Colonic mucosa (tissue), 4 donors: ENCODE measurements at regions not wholly inside any gene's neighbourhood (a gene's known extent, or its start where the extent isn't known, plus 50 kb on each side); places are given as distances from the start of the nearest gene placed in this dataset.

ENCODE experiments used
- DNase-seq: peaks from one replicate; pipeline ENCODE4 v3.0.0-alpha.2; 2020
- H3K27ac ChIP-seq: fragments of 200-600 bp; one replicate; pipeline ENCODE4 v1.8.0; 2021
- H3K27me3 ChIP-seq: fragments of 200-600 bp; one replicate; pipeline ENCODE4 v1.8.0; 2021
- H3K36me3 ChIP-seq: fragments of 200-600 bp; one replicate; pipeline ENCODE4 v1.8.0; 2021
- H3K4me1 ChIP-seq: fragments of 200-600 bp; one replicate; pipeline ENCODE4 v1.8.0; 2021; ENCODE audit warnings: mild to moderate bottlenecking
- H3K4me3 ChIP-seq: fragments of 200-600 bp; one replicate; pipeline ENCODE4 v1.8.0; 2021
- H3K9ac ChIP-seq, 2 donors: one replicate each; pipeline ENCODE4 v1.7.0; 2013; ENCODE audit warnings: control low read depth in 2 of 2, low read depth in 2 of 2, low read length in 2 of 2
- H3K9me3 ChIP-seq: fragments of 200-600 bp; one replicate; pipeline ENCODE4 v1.8.0; 2021
- intact Hi-C: fragments of 100-400 bp; cut with DNase I; formaldehyde crosslinking; loops from one replicate; pipeline ENCODE4 v1.14.1; 2022
- TF ChIP-seq, protein P1 (sequence below): fragments of 200-600 bp; IDR thresholded peaks from one replicate; pipeline ENCODE4 v1.8.0; 2022; ENCODE audit warnings: antibody characterized with exemption, mild to moderate bottlenecking
- donor health status: healthy.
- donor health status: DM: no; HTN: no; CAD: no.
- donor health status: DM: no; HTN: no; CAD: no.

DNA sequence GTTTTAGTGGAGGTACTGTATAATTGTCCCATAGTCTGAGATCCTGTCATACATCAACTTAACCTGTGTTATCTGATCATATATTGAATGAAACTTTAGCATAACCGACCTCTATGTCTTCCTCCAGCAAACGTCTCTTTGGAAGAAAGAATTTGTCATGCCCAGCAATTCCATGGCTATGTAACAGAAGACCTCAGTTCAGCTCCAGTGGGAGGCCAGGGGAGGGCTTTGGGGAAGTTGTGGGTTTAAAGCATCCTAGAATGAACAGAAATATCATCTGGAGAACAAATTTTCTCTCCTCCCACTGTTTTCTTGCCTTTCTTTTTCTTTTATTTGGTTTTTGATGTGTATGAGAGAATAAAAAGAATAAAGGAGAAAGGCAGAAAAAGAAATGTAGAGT lies 164.5 kb downstream of the GAS1 start:
- H3K4me3 ChIP-seq, result no peak overlapping the region
- intact Hi-C loops, result no loop called here
- no peaks in the 10 kb centered on the region for H3K9me3 ChIP-seq
- H3K27me3 ChIP-seq, result no peaks in the 10 kb centered on the region
- no peak for DNase-seq
- H3K4me1 ChIP-seq, result no peaks in the 10 kb centered on the region
- no peak overlapping the region for H3K9ac ChIP-seq
- H3K36me3 ChIP-seq, result no peaks in the 10 kb centered on the region
- TF ChIP-seq, protein P1, sequence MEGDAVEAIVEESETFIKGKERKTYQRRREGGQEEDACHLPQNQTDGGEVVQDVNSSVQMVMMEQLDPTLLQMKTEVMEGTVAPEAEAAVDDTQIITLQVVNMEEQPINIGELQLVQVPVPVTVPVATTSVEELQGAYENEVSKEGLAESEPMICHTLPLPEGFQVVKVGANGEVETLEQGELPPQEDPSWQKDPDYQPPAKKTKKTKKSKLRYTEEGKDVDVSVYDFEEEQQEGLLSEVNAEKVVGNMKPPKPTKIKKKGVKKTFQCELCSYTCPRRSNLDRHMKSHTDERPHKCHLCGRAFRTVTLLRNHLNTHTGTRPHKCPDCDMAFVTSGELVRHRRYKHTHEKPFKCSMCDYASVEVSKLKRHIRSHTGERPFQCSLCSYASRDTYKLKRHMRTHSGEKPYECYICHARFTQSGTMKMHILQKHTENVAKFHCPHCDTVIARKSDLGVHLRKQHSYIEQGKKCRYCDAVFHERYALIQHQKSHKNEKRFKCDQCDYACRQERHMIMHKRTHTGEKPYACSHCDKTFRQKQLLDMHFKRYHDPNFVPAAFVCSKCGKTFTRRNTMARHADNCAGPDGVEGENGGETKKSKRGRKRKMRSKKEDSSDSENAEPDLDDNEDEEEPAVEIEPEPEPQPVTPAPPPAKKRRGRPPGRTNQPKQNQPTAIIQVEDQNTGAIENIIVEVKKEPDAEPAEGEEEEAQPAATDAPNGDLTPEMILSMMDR, result no peak
- H3K27ac ChIP-seq, result no peak overlapping the region

DNA sequence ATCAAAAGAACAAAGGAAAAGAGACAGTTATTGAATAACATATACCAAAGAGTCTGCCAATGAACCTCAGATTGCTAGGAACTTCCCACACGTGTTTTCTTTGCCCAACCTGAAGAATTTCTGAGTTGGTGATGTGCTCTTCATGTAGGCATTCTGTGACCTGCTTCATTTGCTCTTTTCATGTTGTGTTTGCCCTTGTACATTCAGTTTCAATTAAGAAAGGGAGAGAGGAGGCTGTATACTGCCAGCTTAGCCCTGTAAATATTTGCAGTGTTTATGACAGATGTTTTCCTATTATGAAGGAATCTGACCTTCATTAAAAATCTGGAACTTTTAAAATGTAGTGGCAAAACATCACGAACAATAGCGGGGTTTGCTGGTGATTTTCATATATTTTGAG lies 168.5 kb downstream of the GAS1 start:
- H3K9ac ChIP-seq, result no peak overlapping the region
- no peaks in the 10 kb centered on the region for H3K36me3 ChIP-seq
- H3K27ac ChIP-seq, result no peak overlapping the region
- DNase-seq, result no peak
- H3K9me3 ChIP-seq, result no peaks in the 10 kb centered on the region
- no peaks in the 10 kb centered on the region for H3K27me3 ChIP-seq
- intact Hi-C loops, result no loop called here
- no peaks in the 10 kb centered on the region for H3K4me1 ChIP-seq
- TF ChIP-seq, protein P1, result no peak
- no peak overlapping the region for H3K4me3 ChIP-seq

DNA sequence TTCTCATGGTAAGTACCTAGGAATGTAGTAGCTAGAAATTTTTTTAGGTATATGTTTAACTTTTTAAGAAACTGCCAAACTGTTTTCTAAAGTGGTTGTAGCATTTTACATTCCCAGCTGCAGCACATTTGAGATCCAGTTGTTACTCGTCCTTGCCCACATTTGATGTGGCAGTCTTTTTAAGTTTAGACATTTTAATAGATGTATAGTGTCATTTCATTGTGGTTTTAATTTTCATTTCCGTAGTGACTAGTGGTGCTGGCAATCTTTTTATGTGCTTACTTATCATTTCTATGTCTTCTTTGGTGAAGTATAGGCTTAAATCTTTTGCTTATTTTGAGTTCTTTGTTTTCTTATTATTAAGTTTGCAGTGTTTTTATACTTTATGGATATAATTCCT lies 171.6 kb downstream of the GAS1 start:
- intact Hi-C loops, result no loop called here
- Histone ChIP-seq H3K4me1 (no peaks in the 10 kb centered on the region), H3K9me3 (no peaks in the 10 kb centered on the region), H3K27ac (no peak overlapping the region), H3K36me3 (no peaks in the 10 kb centered on the region), H3K9ac (no peak overlapping the region), H3K4me3 (no peak overlapping the region), H3K27me3 (no peaks in the 10 kb centered on the region)
- TF ChIP-seq, protein P1, result no peak
- DNase-seq, result no peak

DNA sequence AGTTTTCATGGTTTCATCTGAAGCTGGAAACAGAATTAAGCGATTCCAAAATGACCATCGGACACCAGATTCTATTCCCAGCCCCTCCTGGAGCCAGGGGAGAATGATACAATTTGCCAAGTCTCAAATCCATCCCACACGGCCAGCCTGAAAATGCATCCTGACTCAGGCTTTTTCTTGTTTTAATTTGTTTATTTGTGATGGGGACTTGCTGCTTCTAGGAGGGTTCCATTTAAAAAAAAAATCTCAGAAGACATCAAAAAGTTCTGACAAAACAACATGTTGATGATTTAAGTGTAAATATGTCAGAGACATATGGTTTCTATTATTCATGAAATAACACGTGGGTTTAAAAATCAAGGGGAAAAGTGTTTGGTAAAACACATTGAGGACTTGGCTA lies 173.2 kb downstream of the GAS1 start:
- DNase-seq, result no peak
- no peak overlapping the region for H3K4me3 ChIP-seq
- no peaks in the 10 kb centered on the region for H3K4me1 ChIP-seq
- TF ChIP-seq, protein P1, result no peak
- no peak overlapping the region for H3K27ac ChIP-seq
- intact Hi-C loops, result no loop called here
- no peaks in the 10 kb centered on the region for H3K9me3 ChIP-seq
- H3K27me3 ChIP-seq, result no peaks in the 10 kb centered on the region
- no peak overlapping the region for H3K9ac ChIP-seq
- H3K36me3 ChIP-seq, result no peaks in the 10 kb centered on the region

DNA sequence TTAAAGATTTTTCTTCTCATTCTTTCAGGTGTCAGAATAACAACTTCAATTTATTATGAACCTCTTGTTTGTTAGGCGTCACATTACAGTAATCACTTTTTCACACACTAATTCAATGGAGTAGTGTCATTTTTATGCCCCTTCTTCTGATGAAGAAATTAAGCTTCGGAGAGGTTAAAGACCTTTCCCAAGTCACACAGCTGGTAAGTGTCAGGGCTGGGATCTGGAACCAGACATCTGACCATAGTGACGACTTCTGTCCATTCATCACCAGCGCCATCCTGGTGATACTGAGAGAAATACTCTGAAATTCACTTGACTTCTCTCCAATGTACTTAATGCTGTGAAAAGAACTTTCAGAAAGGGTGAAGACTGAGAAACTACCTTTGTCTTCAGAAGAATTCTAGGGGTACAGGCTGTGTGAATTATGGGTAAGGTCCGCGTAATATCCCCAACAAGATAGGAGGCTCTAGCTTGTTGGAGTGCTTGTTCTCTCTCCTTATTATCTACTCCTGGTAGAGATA lies 173.8 kb downstream of the GAS1 start:
- no peak overlapping the region for H3K27ac ChIP-seq
- H3K4me3 ChIP-seq, result no peak overlapping the region
- TF ChIP-seq, protein P1, result no peak
- no peaks in the 10 kb centered on the region for H3K27me3 ChIP-seq
- H3K9me3 ChIP-seq, result no peaks in the 10 kb centered on the region
- H3K36me3 ChIP-seq, result no peaks in the 10 kb centered on the region
- H3K4me1 ChIP-seq, result no peaks in the 10 kb centered on the region
- no peak for DNase-seq
- no peak overlapping the region for H3K9ac ChIP-seq
- intact Hi-C loops, result no loop called here

DNA sequence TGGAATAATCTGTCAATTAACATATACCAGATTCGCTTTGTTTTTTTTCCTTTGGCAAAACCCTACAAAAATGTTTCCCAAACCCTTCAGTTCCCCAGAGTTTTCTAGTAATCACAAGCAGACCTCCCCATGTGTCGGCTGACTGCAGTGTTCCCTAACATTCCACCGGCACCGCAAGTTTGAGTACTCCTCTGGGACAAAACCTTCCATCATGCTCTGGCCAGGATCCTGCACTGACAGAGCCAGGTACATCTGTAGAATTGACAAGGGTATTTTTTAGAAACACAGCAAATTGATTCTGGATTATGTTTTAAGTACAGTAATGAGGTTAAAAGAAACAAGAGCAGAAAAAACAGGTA lies 174.7 kb downstream of the GAS1 start:
- Histone ChIP-seq H3K27me3 (no peaks in the 10 kb centered on the region), H3K9me3 (no peaks in the 10 kb centered on the region), H3K27ac (no peak overlapping the region), H3K4me1 (no peaks in the 10 kb centered on the region), H3K4me3 (no peak overlapping the region), H3K36me3 (no peaks in the 10 kb centered on the region), H3K9ac (no peak overlapping the region)
- TF ChIP-seq, protein P1, result no peak
- no peak for DNase-seq
- intact Hi-C loops, result no loop called here
